Gastroesophageal sphincter (tissue), 3 donors: ENCODE measurements at regions not wholly inside any gene's neighbourhood (a gene's known extent, or its start where the extent isn't known, plus 50 kb on each side); places are given as distances from the start of the nearest gene placed in this dataset.

ENCODE experiments used
- CTCF ChIP-seq, 4 experiments: fragments of 200-600 bp in 2 of 4; fragments of 450-650 bp in 2 of 4; sonication (generic) in 1 of 4; IDR thresholded peaks; one replicate each; pipeline ENCODE4 v1.5.1; 2017 to 2019; ENCODE audit warnings: antibody characterized with exemption in 4 of 4, mild to moderate bottlenecking in 2 of 4, moderate library complexity in 2 of 4
- POLR2AphosphoS5 ChIP-seq: sonication (generic); formaldehyde crosslinking; IDR thresholded peaks from one replicate; pipeline ENCODE4 v1.6.1; 2017; ENCODE audit warnings: antibody characterized with exemption

- TF ChIP-seq CTCF (IDR thresholded peaks at IDR 0.05) (no peak), POLR2AphosphoS5 (no peak)
Measured at GRCh38 chr18:9039441-9040071, 62.9 kb upstream of the NDUFV2 start.
